ENCODE measurements at regions not wholly inside any gene's neighbourhood (a gene's known extent, or its start where the extent isn't known, plus 50 kb on each side); places are given as distances from the start of the nearest gene placed in this dataset.

DNA sequence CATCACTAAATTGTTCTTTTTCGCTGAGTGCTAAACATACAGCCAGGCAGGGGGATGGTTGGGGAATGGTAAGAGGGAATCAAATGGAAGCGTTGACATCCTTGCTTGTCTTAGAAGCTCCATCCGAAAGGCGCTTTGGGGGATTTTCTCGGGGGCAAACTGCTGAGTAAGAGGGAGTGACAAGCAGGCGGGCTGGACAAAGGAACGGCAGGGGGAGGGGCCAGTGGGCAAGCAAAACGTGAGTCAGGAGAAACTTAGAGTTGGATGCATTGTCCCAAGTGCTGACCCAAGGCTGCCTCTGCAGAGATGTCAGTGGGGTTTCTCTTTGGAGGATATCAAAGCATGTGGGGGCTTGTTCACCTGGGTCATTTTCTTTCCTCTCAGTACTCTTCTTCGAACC is 480.5 kb downstream of the VRK1 start:
- TF ChIP-seq, protein P1, sequence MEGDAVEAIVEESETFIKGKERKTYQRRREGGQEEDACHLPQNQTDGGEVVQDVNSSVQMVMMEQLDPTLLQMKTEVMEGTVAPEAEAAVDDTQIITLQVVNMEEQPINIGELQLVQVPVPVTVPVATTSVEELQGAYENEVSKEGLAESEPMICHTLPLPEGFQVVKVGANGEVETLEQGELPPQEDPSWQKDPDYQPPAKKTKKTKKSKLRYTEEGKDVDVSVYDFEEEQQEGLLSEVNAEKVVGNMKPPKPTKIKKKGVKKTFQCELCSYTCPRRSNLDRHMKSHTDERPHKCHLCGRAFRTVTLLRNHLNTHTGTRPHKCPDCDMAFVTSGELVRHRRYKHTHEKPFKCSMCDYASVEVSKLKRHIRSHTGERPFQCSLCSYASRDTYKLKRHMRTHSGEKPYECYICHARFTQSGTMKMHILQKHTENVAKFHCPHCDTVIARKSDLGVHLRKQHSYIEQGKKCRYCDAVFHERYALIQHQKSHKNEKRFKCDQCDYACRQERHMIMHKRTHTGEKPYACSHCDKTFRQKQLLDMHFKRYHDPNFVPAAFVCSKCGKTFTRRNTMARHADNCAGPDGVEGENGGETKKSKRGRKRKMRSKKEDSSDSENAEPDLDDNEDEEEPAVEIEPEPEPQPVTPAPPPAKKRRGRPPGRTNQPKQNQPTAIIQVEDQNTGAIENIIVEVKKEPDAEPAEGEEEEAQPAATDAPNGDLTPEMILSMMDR (IDR thresholded peaks at IDR 0.05; ENCODE audit: poor library complexity) = no peak
- TF ChIP-seq EZH2 (IDR thresholded peaks at IDR 0.05; ENCODE audit: borderline replicate concordance) = no peak
